CD14-positive monocyte (primary cell): ENCODE measurements at regions not wholly inside any gene's neighbourhood (a gene's known extent, or its start where the extent isn't known, plus 50 kb on each side); places are given as distances from the start of the nearest gene placed in this dataset.

ENCODE experiments used
- DNase-seq, 3 donors: peaks; one replicate each; pipeline ENCODE4 v3.0.0-alpha.2; 2011 to 2022
- H2AFZ ChIP-seq: 2 replicates; pipeline ENCODE4 v1.6.0; 2012; ENCODE audit warnings: mild to moderate bottlenecking, low read depth, low read length, inconsistent platforms; ENCODE audit not compliant: insufficient read depth, poor library complexity, severe bottlenecking
- H3K27ac ChIP-seq, 2 donors: 1 replicate in 1 of 2; 2 replicates in 1 of 2; pipeline ENCODE4 v1.5.1; 2012 to 2013; ENCODE audit warnings: low read length in 2 of 2, control low read depth in 1 of 2, inconsistent platforms in 1 of 2, low read depth in 1 of 2, mild to moderate bottlenecking in 1 of 2
- H3K27me3 ChIP-seq, 2 donors: one replicate each; pipeline versions ENCODE4 v1.6.0 to v1.6.1; 2011 to 2013; ENCODE audit warnings: low read length in 2 of 2; ENCODE audit not compliant: control insufficient read depth in 2 of 2, insufficient read depth in 2 of 2
- H3K36me3 ChIP-seq, 2 donors: replicated peaks in 1 of 2; 1 replicate in 1 of 2; 2 replicates in 1 of 2; pipeline versions ENCODE4 v1.5.1 to v1.6.1; 2012 to 2013; ENCODE audit warnings: low read length in 2 of 2, control low read depth in 1 of 2, inconsistent platforms in 1 of 2, mild to moderate bottlenecking in 1 of 2; ENCODE audit not compliant: insufficient read depth in 2 of 2, control insufficient read depth in 1 of 2
- H3K4me1 ChIP-seq, 2 donors: 1 replicate in 1 of 2; 2 replicates in 1 of 2; pipeline versions ENCODE4 v1.5.1 to v1.6.1; 2012 to 2013; ENCODE audit warnings: low read length in 2 of 2, control low read depth in 1 of 2, inconsistent platforms in 1 of 2, mild to moderate bottlenecking in 1 of 2, moderate library complexity in 1 of 2; ENCODE audit not compliant: insufficient read depth in 2 of 2, control insufficient read depth in 1 of 2
- H3K4me2 ChIP-seq: replicated peaks from 2 replicates; pipeline ENCODE3; 2012; ENCODE audit warnings: low read length, moderate library complexity, mild to moderate bottlenecking; ENCODE audit not compliant: poor library complexity, severe bottlenecking; ENCODE audit errors: extremely low read depth
- H3K4me3 ChIP-seq, 3 experiments: fragments of 200-600 bp in 1 of 3; sonication (generic) in 1 of 3; replicated peaks in 1 of 3; 1 replicate in 2 of 3; 2 replicates in 1 of 3; pipeline ENCODE4 v1.5.1; 2011 to 2013; ENCODE audit warnings: low read length in 3 of 3, mild to moderate bottlenecking in 3 of 3, control low read depth in 2 of 3, low read depth in 2 of 3, inconsistent platforms in 1 of 3, moderate library complexity in 1 of 3
- H3K79me2 ChIP-seq: 2 replicates; pipeline ENCODE4 v1.6.0; 2012; ENCODE audit warnings: mild to moderate bottlenecking, control low read depth, inconsistent platforms, low read length, moderate library complexity; ENCODE audit not compliant: insufficient read depth
- H3K9ac ChIP-seq: 2 replicates; pipeline ENCODE4 v1.6.0; 2017; ENCODE audit warnings: low read length, mild to moderate bottlenecking; ENCODE audit not compliant: insufficient read depth, poor library complexity, severe bottlenecking
- H3K9me3 ChIP-seq, 2 donors: replicated peaks in 1 of 2; 1 replicate in 1 of 2; 2 replicates in 1 of 2; pipeline versions ENCODE4 v1.5.1 to v1.6.1; 2012 to 2013; ENCODE audit warnings: low read length in 2 of 2, control low read depth in 1 of 2; ENCODE audit not compliant: control insufficient read depth in 1 of 2, insufficient read depth in 1 of 2
- H4K20me1 ChIP-seq: 2 replicates; pipeline ENCODE4 v1.6.0; 2012; ENCODE audit warnings: mild to moderate bottlenecking, low read length, control low read depth, moderate library complexity; ENCODE audit not compliant: insufficient read depth
- H3K27ac Mint-ChIP-seq, 7 donors: one replicate each; pipeline ENCODE4 v1.8.0; 2020; ENCODE audit warnings: mild to moderate bottlenecking in 7 of 7, mixed read lengths in 7 of 7, moderate library complexity in 6 of 7, inconsistent platforms in 2 of 7
- H3K27me3 Mint-ChIP-seq, 3 donors: one replicate each; pipeline ENCODE4 v1.8.0; 2021 to 2022; ENCODE audit warnings: low read depth in 3 of 3, mild to moderate bottlenecking in 3 of 3, mixed read lengths in 3 of 3, moderate library complexity in 3 of 3, inconsistent platforms in 1 of 3
- H3K36me3 Mint-ChIP-seq, 2 donors: one replicate each; pipeline ENCODE4 v1.8.0; 2020; ENCODE audit warnings: mixed read lengths in 2 of 2, inconsistent platforms in 1 of 2, mild to moderate bottlenecking in 1 of 2
- H3K4me1 Mint-ChIP-seq: one replicate; pipeline ENCODE4 v1.8.0; 2020; ENCODE audit warnings: mild to moderate bottlenecking, mixed read lengths
- H3K4me3 Mint-ChIP-seq, 2 donors: one replicate each; pipeline ENCODE4 v1.8.0; 2020; ENCODE audit warnings: mild to moderate bottlenecking in 2 of 2, mixed read lengths in 2 of 2, moderate library complexity in 1 of 2
- H3K9me3 Mint-ChIP-seq, 7 donors: one replicate each; pipeline ENCODE4 v1.8.0; 2020 to 2022; ENCODE audit warnings: mixed read lengths in 7 of 7, mild to moderate bottlenecking in 6 of 7, moderate library complexity in 6 of 7, inconsistent platforms in 2 of 7
- WGBS: methylation state at CpG from one replicate; pipeline ENCODE4 v1.1.5; 2013; ENCODE audit warnings: missing lambda C conversion rate; ENCODE audit not compliant: insufficient coverage; 5-methylcytosine and 5-hydroxymethylcytosine counted together
- intact Hi-C, 2 donors: fragments of 100-400 bp; cut with micrococcal nuclease; formaldehyde crosslinking; loops; one replicate each; pipeline versions ENCODE4 v1.15.0 to v1.15.1; 2023
- TF ChIP-seq, protein P1 (sequence below): fragments of 200-600 bp; IDR thresholded peaks from one replicate; pipeline ENCODE4 v1.8.0; 2022; ENCODE audit warnings: antibody characterized with exemption, mild to moderate bottlenecking

DNA sequence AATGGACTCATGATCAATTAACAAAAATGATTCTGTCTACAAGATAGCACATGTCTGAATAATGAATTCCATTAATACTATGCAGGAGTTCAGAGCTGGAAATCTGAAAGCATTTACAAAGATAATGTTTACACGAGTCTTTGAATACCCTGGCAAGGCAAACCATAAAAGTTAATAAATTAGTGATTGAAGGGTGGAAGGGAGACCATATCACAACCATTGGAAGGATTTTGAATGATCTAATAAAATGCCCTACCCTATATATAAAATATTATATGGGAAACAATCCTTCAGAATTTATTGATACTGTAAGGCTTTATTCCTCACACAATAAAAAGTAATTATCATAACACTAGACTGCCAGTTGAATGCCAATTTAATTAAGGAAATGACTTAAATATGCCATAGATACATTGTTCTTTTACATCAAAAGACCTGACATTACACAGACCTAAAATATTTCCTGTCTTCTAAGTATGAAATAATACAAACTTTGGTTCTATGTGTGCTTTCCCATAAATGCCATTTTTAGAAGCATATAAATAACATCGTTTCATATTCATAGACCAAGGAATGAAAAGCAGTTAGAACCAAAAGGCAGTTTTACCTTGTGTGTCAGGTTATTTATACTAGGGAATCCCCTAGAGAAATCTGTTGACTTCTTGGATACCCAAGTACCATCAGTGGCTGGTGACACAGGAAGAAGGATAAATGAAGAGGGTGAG, 249.2 kb upstream of the MARCKS start:
- Mint-ChIP-seq H3K27me3 (peaks cover 0 to 4% (median 2%) of the 10 kb centered on the region in 3 donors), H3K9me3 (peaks cover 0 to 4% (median 0%) of the 10 kb centered on the region in 7 donors), H3K4me3 (no peak overlapping the region), H3K36me3 (no peaks in the 10 kb centered on the region), H3K27ac (no peak overlapping the region), H3K4me1 (peaks cover 2% of the 10 kb centered on the region)
- H3K36me3 ChIP-seq = no peaks in the 10 kb centered on the region
- H2AFZ ChIP-seq = no peak overlapping the region
- no peaks in the 10 kb centered on the region for H3K4me1 ChIP-seq
- no peak overlapping the region for H3K4me3 ChIP-seq
- TF ChIP-seq, protein P1, sequence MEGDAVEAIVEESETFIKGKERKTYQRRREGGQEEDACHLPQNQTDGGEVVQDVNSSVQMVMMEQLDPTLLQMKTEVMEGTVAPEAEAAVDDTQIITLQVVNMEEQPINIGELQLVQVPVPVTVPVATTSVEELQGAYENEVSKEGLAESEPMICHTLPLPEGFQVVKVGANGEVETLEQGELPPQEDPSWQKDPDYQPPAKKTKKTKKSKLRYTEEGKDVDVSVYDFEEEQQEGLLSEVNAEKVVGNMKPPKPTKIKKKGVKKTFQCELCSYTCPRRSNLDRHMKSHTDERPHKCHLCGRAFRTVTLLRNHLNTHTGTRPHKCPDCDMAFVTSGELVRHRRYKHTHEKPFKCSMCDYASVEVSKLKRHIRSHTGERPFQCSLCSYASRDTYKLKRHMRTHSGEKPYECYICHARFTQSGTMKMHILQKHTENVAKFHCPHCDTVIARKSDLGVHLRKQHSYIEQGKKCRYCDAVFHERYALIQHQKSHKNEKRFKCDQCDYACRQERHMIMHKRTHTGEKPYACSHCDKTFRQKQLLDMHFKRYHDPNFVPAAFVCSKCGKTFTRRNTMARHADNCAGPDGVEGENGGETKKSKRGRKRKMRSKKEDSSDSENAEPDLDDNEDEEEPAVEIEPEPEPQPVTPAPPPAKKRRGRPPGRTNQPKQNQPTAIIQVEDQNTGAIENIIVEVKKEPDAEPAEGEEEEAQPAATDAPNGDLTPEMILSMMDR = no peak
- no peaks in the 10 kb centered on the region for H3K9me3 ChIP-seq
- H3K9ac ChIP-seq = no peak overlapping the region
- H4K20me1 ChIP-seq = no peaks in the 10 kb centered on the region
- DNase-seq = no peak
- H3K27ac ChIP-seq = no peak overlapping the region
- no CpG with 5 or more reads among the region's 2 CpGs for WGBS
- intact Hi-C loops = no loop called here
- no peaks in the 10 kb centered on the region for H3K79me2 ChIP-seq
- no peaks in the 10 kb centered on the region for H3K27me3 ChIP-seq
- H3K4me2 ChIP-seq = no peak overlapping the region

DNA sequence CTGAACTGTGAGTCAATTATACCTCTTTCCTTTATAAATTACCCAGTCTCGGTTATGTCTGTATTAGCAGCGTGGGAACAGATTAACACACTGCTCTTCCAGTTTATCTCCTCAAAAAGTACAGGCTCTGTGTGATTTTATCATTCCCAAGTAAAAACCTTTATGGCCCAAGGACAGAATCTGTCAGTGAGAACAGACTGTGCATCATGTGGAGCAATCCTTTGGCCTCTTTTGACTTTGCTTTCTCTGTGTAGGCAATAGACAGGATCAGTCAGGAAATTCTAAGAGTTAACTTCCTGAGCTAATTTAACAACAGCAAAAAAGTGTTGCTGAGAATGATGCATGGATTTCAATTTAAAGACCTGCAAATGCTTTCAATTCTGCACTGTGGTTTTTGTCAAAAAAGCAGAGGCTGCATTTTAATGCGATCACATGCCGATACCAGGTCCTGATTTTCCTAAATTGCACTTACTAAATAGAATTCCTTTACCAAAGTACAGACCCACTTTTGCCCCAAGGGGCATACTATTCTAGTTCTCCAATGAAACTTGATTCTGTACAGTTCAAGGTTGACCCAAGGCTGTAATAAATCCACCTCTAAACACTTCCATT, 246.7 kb upstream of the MARCKS start:
- no peak overlapping the region for H3K27ac ChIP-seq
- intact Hi-C loops = no loop called here
- no peak overlapping the region for H3K4me2 ChIP-seq
- no peak overlapping the region for H2AFZ ChIP-seq
- H3K27me3 ChIP-seq = no peaks in the 10 kb centered on the region
- H3K9ac ChIP-seq = no peak overlapping the region
- H4K20me1 ChIP-seq = no peaks in the 10 kb centered on the region
- DNase-seq = no peak
- Mint-ChIP-seq H3K27me3 (peaks cover 0 to 7% (median 2%) of the 10 kb centered on the region in 3 donors), H3K36me3 (no peaks in the 10 kb centered on the region), H3K9me3 (peaks cover 0 to 9% (median 4%) of the 10 kb centered on the region in 7 donors), H3K4me1 (no peaks in the 10 kb centered on the region), H3K4me3 (no peak overlapping the region), H3K27ac (no peak overlapping the region)
- no peaks in the 10 kb centered on the region for H3K4me1 ChIP-seq
- TF ChIP-seq, protein P1 = no peak
- H3K9me3 ChIP-seq = no peaks in the 10 kb centered on the region
- WGBS = 83% methylated on average over 4 of the region's 4 CpGs
- no peak overlapping the region for H3K4me3 ChIP-seq
- no peaks in the 10 kb centered on the region for H3K36me3 ChIP-seq
- H3K79me2 ChIP-seq = no peaks in the 10 kb centered on the region
